GM23248 (cell line): ENCODE measurements at regions not wholly inside any gene's neighbourhood (a gene's known extent, or its start where the extent isn't known, plus 50 kb on each side); places are given as distances from the start of the nearest gene placed in this dataset.

Experiments used
- DNase-seq: peaks from one replicate; pipeline ENCODE4 v3.0.0-alpha.2; 2015
- H2AFZ ChIP-seq: fragments of 200-600 bp; sonication (generic); 2 replicates; pipeline ENCODE4 v1.6.1; 2016; ENCODE audit warnings: antibody characterized with exemption
- H3F3A ChIP-seq: fragments of 200-600 bp; sonication (generic); 2 replicates; pipeline ENCODE4 v1.6.1; 2016; ENCODE audit warnings: mild to moderate bottlenecking, antibody characterized with exemption, mixed run types; ENCODE audit not compliant: insufficient read depth
- H3K27ac ChIP-seq: fragments of 200-600 bp; sonication (generic); 2 replicates; pipeline ENCODE4 v1.5.1; 2016; ENCODE audit warnings: mild to moderate bottlenecking
- H3K27me3 ChIP-seq: fragments of 200-600 bp; sonication (generic); replicated peaks from 2 replicates; pipeline ENCODE4 v1.6.1; 2016; ENCODE audit warnings: mild to moderate bottlenecking; ENCODE audit not compliant: insufficient read depth
- H3K36me3 ChIP-seq: fragments of 200-600 bp; sonication (generic); 2 replicates; pipeline ENCODE4 v1.6.1; 2016; ENCODE audit warnings: low read depth, mild to moderate bottlenecking
- H3K4me1 ChIP-seq: fragments of 200-600 bp; sonication (generic); 2 replicates; pipeline ENCODE4 v1.6.1; 2016; ENCODE audit warnings: mild to moderate bottlenecking; ENCODE audit not compliant: insufficient read depth
- H3K4me2 ChIP-seq: fragments of 200-600 bp; sonication (generic); one replicate; pipeline ENCODE4 v1.6.1; 2016; ENCODE audit warnings: mild to moderate bottlenecking; ENCODE audit not compliant: unreplicated experiment
- H3K4me3 ChIP-seq: fragments of 200-600 bp; sonication (generic); 2 replicates; pipeline ENCODE4 v1.5.1; 2016; ENCODE audit warnings: mild to moderate bottlenecking
- H3K79me2 ChIP-seq: fragments of 200-600 bp; sonication (generic); 2 replicates; pipeline ENCODE4 v1.6.1; 2016; ENCODE audit warnings: mild to moderate bottlenecking; ENCODE audit not compliant: insufficient read depth
- H3K9ac ChIP-seq: fragments of 200-600 bp; sonication (generic); 2 replicates; pipeline ENCODE4 v1.6.1; 2016; ENCODE audit warnings: mild to moderate bottlenecking
- H3K9me2 ChIP-seq: fragments of 200-600 bp; sonication (generic); 2 replicates; pipeline ENCODE4 v1.6.1; 2016; ENCODE audit warnings: mixed run types, mild to moderate bottlenecking, moderate library complexity; ENCODE audit not compliant: insufficient read depth
- H3K9me3 ChIP-seq: fragments of 200-600 bp; sonication (generic); one replicate; pipeline ENCODE4 v1.6.1; 2017; ENCODE audit warnings: low read depth
- H4K20me1 ChIP-seq: fragments of 200-600 bp; sonication (generic); 2 replicates; pipeline ENCODE4 v1.6.0; 2016; ENCODE audit not compliant: insufficient read depth
- EZH2 ChIP-seq: fragments of 200-600 bp; sonication (generic); IDR thresholded peaks from 2 replicates; pipeline ENCODE4 v1.6.1; 2018; ENCODE audit warnings: antibody characterized with exemption, mild to moderate bottlenecking; ENCODE audit not compliant: insufficient read depth, poor library complexity, severe bottlenecking
- EZH2phosphoT487 ChIP-seq: fragments of 200-600 bp; sonication (generic); IDR thresholded peaks from 2 replicates; pipeline ENCODE4 v1.6.1; 2018; ENCODE audit warnings: antibody characterized with exemption, moderate library complexity, mild to moderate bottlenecking, low read depth; ENCODE audit not compliant: insufficient read depth
- WGBS, 2 experiments: methylation state at CpG; one replicate each; pipeline ENCODE4 v1.1.6; 2015 to 2017; ENCODE audit warnings: low lambda C conversion rate in 2 of 2, low coverage in 1 of 2; ENCODE audit errors: missing lambda C conversion rate in 2 of 2; 5-methylcytosine and 5-hydroxymethylcytosine counted together
- in situ Hi-C: fragments of 300-500 bp; cut with MboI; formaldehyde crosslinking; loops from 2 replicates; pipeline ENCODE4 v1.15.0; 2020

- in situ Hi-C loops, result no loop called here
- Histone ChIP-seq H3K9me3 (no peaks in the 10 kb centered on the region), H3K79me2 (no peaks in the 10 kb centered on the region), H4K20me1 (no peaks in the 10 kb centered on the region), H2AFZ (no peak overlapping the region), H3K27ac (no peak overlapping the region), H3K9me2 (no peaks in the 10 kb centered on the region), H3K4me2 (no peak overlapping the region), H3K4me1 (no peaks in the 10 kb centered on the region), H3K4me3 (no peak overlapping the region), H3K36me3 (no peaks in the 10 kb centered on the region), H3K27me3 (no peaks in the 10 kb centered on the region), H3F3A (no peaks in the 10 kb centered on the region), H3K9ac (no peak overlapping the region)
- WGBS, 2 experiments, result 1 to 4% methylated on average over 6 of the region's 6 CpGs
- TF ChIP-seq EZH2 (no peak), EZH2phosphoT487 (no peak)
- DNase-seq, result no peak
Measured at GRCh38 chr13:91154558-91155353, 192.7 kb upstream of the MIR17HG start.

DNA sequence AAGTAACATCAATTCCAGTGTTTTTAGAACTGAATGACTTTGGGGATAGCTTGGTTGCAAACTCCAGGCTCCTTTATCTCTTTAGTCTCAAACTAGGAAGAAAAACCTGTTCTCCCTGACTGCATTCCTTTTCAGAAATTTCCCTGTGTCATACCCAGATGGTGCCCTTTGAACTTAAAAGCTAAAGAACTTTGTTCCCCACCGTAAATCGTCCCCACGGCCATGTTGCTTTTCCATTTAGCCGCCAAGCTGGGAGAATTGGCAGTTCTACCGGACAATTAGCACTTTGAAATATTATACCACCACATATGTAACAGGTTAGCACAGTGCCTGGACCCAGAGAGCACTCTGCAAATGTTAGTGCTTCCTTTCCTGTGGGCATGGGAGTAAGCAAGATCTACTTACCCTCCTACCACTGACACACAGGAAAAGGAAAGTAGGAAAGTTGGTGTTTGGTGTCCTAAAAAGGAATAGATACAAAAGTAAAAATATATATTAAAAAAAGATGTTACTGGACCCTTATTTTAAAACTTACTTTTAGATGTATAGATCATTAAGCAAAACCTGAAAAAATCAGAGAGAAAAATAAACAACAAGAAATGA is 191.9 kb upstream of the MIR17HG start:
- DNase-seq, result no peak
- Histone ChIP-seq H3K9me2 (no peaks in the 10 kb centered on the region), H3F3A (no peaks in the 10 kb centered on the region), H3K79me2 (no peaks in the 10 kb centered on the region), H4K20me1 (no peaks in the 10 kb centered on the region), H3K4me3 (no peak overlapping the region), H3K36me3 (no peaks in the 10 kb centered on the region), H3K27me3 (no peaks in the 10 kb centered on the region), H3K4me1 (no peaks in the 10 kb centered on the region), H3K4me2 (no peak overlapping the region), H3K9ac (no peak overlapping the region), H3K27ac (no peak overlapping the region), H2AFZ (no peak overlapping the region), H3K9me3 (no peaks in the 10 kb centered on the region)
- TF ChIP-seq EZH2, result no peak
- TF ChIP-seq EZH2phosphoT487, result no peak
- in situ Hi-C loops, result no loop called here
- 3 to 10% methylated on average over 5 of the region's 5 CpGs for WGBS, 2 experiments

DNA sequence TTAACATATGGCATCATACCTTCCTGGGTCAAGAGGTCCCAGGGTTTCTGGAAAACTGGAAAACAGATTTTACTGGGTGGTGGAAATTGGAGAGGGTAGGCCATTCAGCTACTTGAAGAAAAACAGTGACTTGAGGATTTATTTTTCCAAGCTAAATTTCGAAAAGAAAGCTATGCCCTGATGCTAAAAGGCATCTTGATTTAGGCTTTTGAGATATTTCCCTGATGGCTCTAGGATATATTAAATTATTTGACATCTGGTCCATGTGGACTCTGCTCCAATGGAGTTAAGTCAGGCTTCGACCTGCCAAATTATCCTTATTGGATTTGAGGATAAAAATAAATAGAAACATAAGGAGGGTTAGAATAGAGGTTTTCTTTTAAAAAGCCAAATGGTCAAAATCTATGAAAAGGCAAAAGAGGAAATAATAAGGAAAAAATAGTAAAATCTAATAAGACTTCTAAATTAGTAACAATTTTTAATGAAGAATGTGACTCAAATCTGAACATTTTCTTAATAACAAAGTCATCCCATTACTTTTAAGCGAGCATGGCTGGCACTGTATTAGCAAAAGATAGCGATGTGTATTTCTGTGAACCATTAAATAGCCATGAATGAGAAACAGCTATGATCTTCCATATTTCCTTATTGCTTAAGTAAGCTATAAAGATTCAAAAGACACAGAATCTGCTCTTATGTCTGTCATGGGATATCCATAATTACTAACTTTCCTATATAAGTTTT is 190.0 kb upstream of the MIR17HG start:
- H3K79me2 ChIP-seq, result no peaks in the 10 kb centered on the region
- no peak for TF ChIP-seq EZH2
- no peak overlapping the region for H2AFZ ChIP-seq
- in situ Hi-C loops, result no loop called here
- H3K27ac ChIP-seq, result no peak overlapping the region
- H4K20me1 ChIP-seq, result no peaks in the 10 kb centered on the region
- 6 to 13% methylated on average over 4 of the region's 4 CpGs for WGBS, 2 experiments
- no peaks in the 10 kb centered on the region for H3K9me2 ChIP-seq
- H3K4me2 ChIP-seq, result no peak overlapping the region
- no peaks in the 10 kb centered on the region for H3K36me3 ChIP-seq
- H3K27me3 ChIP-seq, result no peaks in the 10 kb centered on the region
- no peaks in the 10 kb centered on the region for H3K4me1 ChIP-seq
- no peaks in the 10 kb centered on the region for H3K9me3 ChIP-seq
- no peak overlapping the region for H3K4me3 ChIP-seq
- DNase-seq, result no peak
- no peaks in the 10 kb centered on the region for H3F3A ChIP-seq
- no peak overlapping the region for H3K9ac ChIP-seq

DNA sequence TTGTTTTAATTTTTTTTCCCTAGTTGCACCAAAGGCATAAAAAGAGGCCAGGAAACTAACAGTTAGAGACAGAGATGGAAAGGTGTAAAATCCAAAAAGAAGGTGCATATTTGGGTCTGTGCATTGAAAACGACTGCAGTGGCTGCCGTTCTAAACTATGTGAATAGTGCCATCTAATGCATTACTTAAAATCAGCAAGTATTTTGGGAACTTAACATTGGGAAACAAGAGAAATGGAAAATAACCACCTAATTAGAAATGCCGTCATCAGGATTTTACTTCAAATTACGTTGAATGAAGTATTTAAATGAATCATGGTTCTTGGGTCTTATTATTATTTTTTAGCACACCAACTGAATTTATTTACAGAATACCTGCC is 189.5 kb upstream of the MIR17HG start:
- Histone ChIP-seq H3K79me2 (no peaks in the 10 kb centered on the region), H3K4me2 (no peak overlapping the region), H3K9me3 (no peaks in the 10 kb centered on the region), H3K9ac (no peak overlapping the region), H3K9me2 (no peaks in the 10 kb centered on the region), H3K27me3 (no peaks in the 10 kb centered on the region), H4K20me1 (no peaks in the 10 kb centered on the region), H2AFZ (no peak overlapping the region), H3F3A (no peaks in the 10 kb centered on the region), H3K27ac (no peak overlapping the region), H3K36me3 (no peaks in the 10 kb centered on the region), H3K4me1 (no peaks in the 10 kb centered on the region), H3K4me3 (no peak overlapping the region)
- in situ Hi-C loops, result no loop called here
- DNase-seq, result no peak
- TF ChIP-seq EZH2, result no peak
- no peak for TF ChIP-seq EZH2phosphoT487
- WGBS, 2 experiments, result 16 to 22% methylated on average over 4 of the region's 4 CpGs
